ENCODE measurements at regions not wholly inside any gene's neighbourhood (a gene's known extent, or its start where the extent isn't known, plus 50 kb on each side); places are given as distances from the start of the nearest gene placed in this dataset.
A peak's percentile ranks its signal among the peaks of the same experiment; 100 is the strongest.

- ATAC-seq = no peak
- ChIA-PET CTCF (ENCODE audit: low intra/inter-chr PET ratio) (no interaction called here), POLR2A (no interaction called here)
- Histone ChIP-seq H3K4me1 (replicated peaks in 1 of 2; ENCODE audit: control insufficient read depth in 2 of 2, insufficient read depth in 2 of 2, low read length in 2 of 2) (no peaks in the 10 kb centered on the region), H3K79me2 (ENCODE audit: control insufficient read depth, insufficient read depth, low read length) (no peaks in the 10 kb centered on the region), H3K4me2 (ENCODE audit: insufficient read depth, low read length) (no peak overlapping the region), H4K20me1 (replicated peaks; ENCODE audit: control insufficient read depth, insufficient read depth, low read length) (no peaks in the 10 kb centered on the region), H3K27ac (ENCODE audit: extremely low read depth, low read depth, low read length) (no peak overlapping the region), H3K4me3 (no peak overlapping the region), H3K9me3 (replicated peaks; ENCODE audit: control insufficient read depth, insufficient read depth, low read depth, low read length) (no peaks in the 10 kb centered on the region), H3K9me1 (ENCODE audit: control insufficient read depth, insufficient read depth, low read length) (no peaks in the 10 kb centered on the region), H3K36me3 (ENCODE audit: control insufficient read depth, insufficient read depth, low read length) (no peaks in the 10 kb centered on the region), H3K27me3 (ENCODE audit: control insufficient read depth in 2 of 2, insufficient read depth in 2 of 2, low read length in 2 of 2) (no peaks in the 10 kb centered on the region), H2AFZ (ENCODE audit: low read depth, low read length) (no peak overlapping the region), H3K9ac (ENCODE audit: insufficient read depth in 1 of 2, low read depth in 2 of 2, low read length in 2 of 2) (no peak overlapping the region)
- no peak for TF ChIP-seq ZSCAN29 (IDR thresholded peaks at IDR 0.05)
- TF ChIP-seq ZEB2 (IDR thresholded peaks at IDR 0.05) = no peak
- TF ChIP-seq ZNF24 (IDR thresholded peaks at IDR 0.05) = no peak
- TF ChIP-seq ZNF589 (CRISPR knock-in tag; IDR thresholded peaks at IDR 0.05; ENCODE audit: low read depth) = no peak
- TF ChIP-seq MYBL2 (IDR thresholded peaks at IDR 0.05; ENCODE audit: low read depth) = no peak
- TF ChIP-seq MYBL2 (CRISPR knock-in tag; IDR thresholded peaks at IDR 0.05; ENCODE audit: borderline replicate concordance) = no peak
- TF ChIP-seq ERF (CRISPR knock-in tag; IDR thresholded peaks at IDR 0.05) = no peak
- no peak for TF ChIP-seq STAT5B (CRISPR knock-in tag; IDR thresholded peaks at IDR 0.05)
- no peak for TF ChIP-seq NFE2 (IDR thresholded peaks at IDR 0.05; ENCODE audit: low read depth)
- no peak for TF ChIP-seq MEIS2 (IDR thresholded peaks at IDR 0.05; ENCODE audit: partially characterized antibody)
- no peak for DNase-seq (ENCODE audit: extremely low read depth in 1 of 4, low spot score in 3 of 4)
- intact Hi-C loops (cut with micrococcal nuclease) (no loop called here), in situ Hi-C loops (cut with MboI) (no loop called here)
- no peak for FAIRE-seq
- WGBS (ENCODE audit: insufficient coverage, low coverage, missing lambda C conversion rate) = 5% methylated on average over 3 of the region's 3 CpGs
- no TSS peak for BruUV-seq (replicated peaks)
These were observed 1360.1 kb upstream of the GJE1 start for GRCh38 chr6:140772576-140772975.

DNA sequence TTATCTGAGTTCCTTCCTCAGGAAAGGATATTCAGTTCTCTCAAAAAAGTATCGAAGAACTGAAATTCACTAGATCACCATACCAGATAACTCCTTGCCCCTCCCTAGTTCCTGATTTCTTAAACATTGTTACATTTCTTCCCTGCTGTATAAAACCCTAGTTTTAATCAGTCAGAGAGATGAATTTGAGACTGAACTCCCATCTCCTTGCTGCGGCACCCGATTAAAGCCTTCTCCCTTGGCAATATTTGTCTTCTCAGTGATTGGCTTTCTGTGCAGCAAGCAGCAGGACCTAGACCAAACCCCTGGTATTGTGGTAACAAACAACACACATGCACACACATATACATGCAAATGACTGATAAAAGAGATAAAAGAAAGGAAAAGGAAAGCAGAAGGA is 1364.6 kb upstream of the GJE1 start:
- intact Hi-C loops (cut with micrococcal nuclease) (no loop called here), in situ Hi-C loops (cut with MboI) (no loop called here)
- Histone ChIP-seq H3K4me1 (replicated peaks in 1 of 2; ENCODE audit: control insufficient read depth in 2 of 2, insufficient read depth in 2 of 2, low read length in 2 of 2) (no peaks in the 10 kb centered on the region), H3K4me2 (ENCODE audit: insufficient read depth, low read length) (no peak overlapping the region), H2AFZ (ENCODE audit: low read depth, low read length) (no peak overlapping the region), H3K9me3 (replicated peaks; ENCODE audit: control insufficient read depth, insufficient read depth, low read depth, low read length) (no peaks in the 10 kb centered on the region), H4K20me1 (replicated peaks; ENCODE audit: control insufficient read depth, insufficient read depth, low read length) (no peaks in the 10 kb centered on the region), H3K4me3 (no peak overlapping the region), H3K27ac (ENCODE audit: extremely low read depth, low read depth, low read length) (no peak overlapping the region), H3K9me1 (ENCODE audit: control insufficient read depth, insufficient read depth, low read length) (no peaks in the 10 kb centered on the region), H3K36me3 (ENCODE audit: control insufficient read depth, insufficient read depth, low read length) (no peaks in the 10 kb centered on the region), H3K79me2 (ENCODE audit: control insufficient read depth, insufficient read depth, low read length) (no peaks in the 10 kb centered on the region), H3K27me3 (ENCODE audit: control insufficient read depth in 2 of 2, insufficient read depth in 2 of 2, low read length in 2 of 2) (no peaks in the 10 kb centered on the region), H3K9ac (ENCODE audit: insufficient read depth in 1 of 2, low read depth in 2 of 2, low read length in 2 of 2) (no peak overlapping the region)
- FAIRE-seq = no peak
- TF ChIP-seq ZNF785 (CRISPR knock-in tag; IDR thresholded peaks at IDR 0.05) (no peak), CBX5 (IDR thresholded peaks at IDR 0.05; ENCODE audit: borderline replicate concordance, low read depth) (peak; percentile 74), TRIM28 (IDR thresholded peaks at IDR 0.05) (peak; percentile 86), ZSCAN32 (CRISPR knock-in tag; IDR thresholded peaks at IDR 0.05) (no peak), ZNF124 (CRISPR knock-in tag; IDR thresholded peaks at IDR 0.05) (peak; percentile 99)
- BruUV-seq (replicated peaks) = no TSS peak
- CTCF ChIA-PET (ENCODE audit: low intra/inter-chr PET ratio) = no interaction called here
- POLR2A ChIA-PET = no interaction called here
- 16% methylated on average over 3 of the region's 3 CpGs for WGBS (ENCODE audit: insufficient coverage, low coverage, missing lambda C conversion rate)
- DNase-seq (ENCODE audit: extremely low read depth in 1 of 4, low spot score in 3 of 4) = no peak
- ATAC-seq = no peak

All from K562 (cell line).